GM19397 (cell line): ENCODE measurements at regions not wholly inside any gene's neighbourhood (a gene's known extent, or its start where the extent isn't known, plus 50 kb on each side); places are given as distances from the start of the nearest gene placed in this dataset.
"Not testable (repeated sequence)": the region's sequence is repeated elsewhere in the genome, so short reads cannot be mapped to it uniquely, and the experiment has no call there.

ENCODE experiments used
- ATAC-seq: cut with Tn5 transposase; IDR thresholded peaks from one replicate; pipeline ENCODE4 v1.9.1; 2021; ENCODE audit warnings: mild to moderate bottlenecking, moderate library complexity; ENCODE audit not compliant: unreplicated experiment

GRCh38 chr4:122973465-122973864, 51.1 kb upstream of the NUDT6 start:
- ATAC-seq = no peak

GRCh38 chr4:122976111-122976510, 53.7 kb upstream of the NUDT6 start:
- no peak for ATAC-seq

GRCh38 chr4:122977103-122977502, 54.7 kb upstream of the NUDT6 start:
- ATAC-seq = no peak

GRCh38 chr4:122978109-122978508, 55.7 kb upstream of the NUDT6 start:
- ATAC-seq = no peak

GRCh38 chr4:122978789-122979188, 56.4 kb upstream of the NUDT6 start:
- no peak for ATAC-seq

GRCh38 chr4:122980860-122981259, 58.5 kb upstream of the NUDT6 start:
- ATAC-seq = no peak

- ATAC-seq = no peak
Observed at GRCh38 chr4:122988696-122989095, 66.3 kb upstream of the NUDT6 start.

- no peak for ATAC-seq
Observed at GRCh38 chr4:122990891-122991290, 68.5 kb upstream of the NUDT6 start.

GRCh38 chr4:122992057-122992456, 69.7 kb upstream of the NUDT6 start:
- ATAC-seq = no peak

- no peak for ATAC-seq
Observed at GRCh38 chr4:122992641-122993040, 70.2 kb upstream of the NUDT6 start.

- no peak for ATAC-seq
Observed at GRCh38 chr4:122996350-122996749, 74.0 kb upstream of the NUDT6 start.

GRCh38 chr4:122997463-122998101, 75.2 kb upstream of the NUDT6 start:
- ATAC-seq = no peak

GRCh38 chr4:123004079-123004478, 81.7 kb upstream of the NUDT6 start:
- not testable (repeated sequence) for ATAC-seq

- not testable (repeated sequence) for ATAC-seq
Observed at GRCh38 chr4:123005126-123005525, 82.7 kb upstream of the NUDT6 start.

GRCh38 chr4:123007679-123008078, 85.3 kb upstream of the NUDT6 start:
- ATAC-seq = no peak

- not testable (repeated sequence) for ATAC-seq
Observed at GRCh38 chr4:123012416-123012815, 90.0 kb upstream of the NUDT6 start.

- no peak for ATAC-seq
Observed at GRCh38 chr4:123014038-123014437, 91.6 kb upstream of the NUDT6 start.

- ATAC-seq = no peak
Observed at GRCh38 chr4:123017078-123017477, 94.7 kb upstream of the NUDT6 start.

- ATAC-seq = no peak
Observed at GRCh38 chr4:123017636-123018395, 95.4 kb upstream of the NUDT6 start.

GRCh38 chr4:123018396-123018775, 96.0 kb upstream of the NUDT6 start:
- no peak for ATAC-seq

GRCh38 chr4:123020285-123020684, 97.9 kb upstream of the NUDT6 start:
- ATAC-seq = no peak

GRCh38 chr4:123023647-123024046, 101.2 kb upstream of the NUDT6 start:
- no peak for ATAC-seq

- ATAC-seq = no peak
Observed at GRCh38 chr4:123024710-123025109, 102.3 kb upstream of the NUDT6 start.
